OCI-LY7 (cell line): ENCODE measurements at regions not wholly inside any gene's neighbourhood (a gene's known extent, or its start where the extent isn't known, plus 50 kb on each side); places are given as distances from the start of the nearest gene placed in this dataset.

Experiments
- BruUV-seq: library from RNA; stranded (reverse); fragments of 400-500 nt; replicated peaks from 2 replicates; lab custom pipeline; 2021; lab: Mats Ljungman, UMichigan
- CTCF ChIA-PET: fragments of 300-600 bp; sonication (Branson Sonifier 250); formaldehyde crosslinking; loops from one replicate; lab custom pipeline; 2022; ENCODE audit warnings: antibody characterized with exemption; ENCODE audit not compliant: unreplicated experiment; lab: Charles Lee
- POLR2A ChIA-PET: fragments of 300-600 bp; sonication (Branson Sonifier 250); formaldehyde crosslinking; loops from one replicate; lab custom pipeline; 2022; ENCODE audit warnings: antibody characterized with exemption; lab: Charles Lee
- DNase-seq: peaks from one replicate; pipeline ENCODE4 v3.0.0-alpha.2; 2015; ENCODE audit warnings: low spot score
- H2AFZ ChIP-seq: fragments of 200-600 bp; sonication (generic), shearing (Covaris generic); 2 replicates; pipeline ENCODE4 v1.6.1; 2014; ENCODE audit warnings: mild to moderate bottlenecking, antibody characterized with exemption, low read length, moderate library complexity
- H3K27ac ChIP-seq: fragments of 200-600 bp; sonication (generic); 2 replicates; pipeline ENCODE4 v1.5.1; 2014; ENCODE audit warnings: mixed run types, low read depth, mild to moderate bottlenecking, moderate library complexity, low read length, inconsistent platforms; ENCODE audit not compliant: poor library complexity, severe bottlenecking
- H3K36me3 ChIP-seq: fragments of 200-600 bp; sonication (generic); 2 replicates; pipeline ENCODE4 v1.6.1; 2014; ENCODE audit warnings: mild to moderate bottlenecking, antibody characterized with exemption, low read length, moderate library complexity, mixed read lengths; ENCODE audit not compliant: insufficient read depth
- H3K4me1 ChIP-seq: fragments of 200-600 bp; sonication (generic); 2 replicates; pipeline ENCODE4 v1.5.1; 2014; ENCODE audit warnings: mild to moderate bottlenecking, low read length; ENCODE audit not compliant: insufficient read depth, poor library complexity, severe bottlenecking
- H3K4me2 ChIP-seq: fragments of 200-600 bp; sonication (generic); 2 replicates; pipeline ENCODE4 v1.6.1; 2014; ENCODE audit warnings: mild to moderate bottlenecking, low read length
- H3K4me3 ChIP-seq: fragments of 200-600 bp; sonication (generic); 2 replicates; pipeline ENCODE4 v1.5.1; 2014; ENCODE audit warnings: mild to moderate bottlenecking, low read depth, low read length; ENCODE audit not compliant: poor library complexity, severe bottlenecking
- H3K79me2 ChIP-seq: fragments of 200-600 bp; sonication (generic); 2 replicates; pipeline ENCODE4 v1.6.1; 2016; ENCODE audit warnings: low read depth, mild to moderate bottlenecking, low read length, moderate library complexity, mixed read lengths; ENCODE audit not compliant: insufficient read depth
- H3K9me2 ChIP-seq: fragments of 200-600 bp; sonication (generic); 2 replicates; pipeline ENCODE4 v1.6.1; 2016; ENCODE audit warnings: mild to moderate bottlenecking, low read length, mixed read lengths; ENCODE audit not compliant: insufficient read depth
- H3K9me3 ChIP-seq: fragments of 200-600 bp; sonication (generic); 2 replicates; pipeline ENCODE4 v1.6.1; 2014; ENCODE audit warnings: mild to moderate bottlenecking, mixed run types, low read length, mixed read lengths
- H4K20me1 ChIP-seq: fragments of 200-600 bp; sonication (generic); 2 replicates; pipeline ENCODE4 v1.6.1; 2014; ENCODE audit warnings: mild to moderate bottlenecking, antibody characterized with exemption, low read length, moderate library complexity, mixed read lengths; ENCODE audit not compliant: insufficient read depth
- CTCF ChIP-seq: fragments of 200-600 bp; sonication (generic); conservative IDR thresholded peaks from 2 replicates; pipeline ENCODE4 v1.5.1; 2014; ENCODE audit warnings: mild to moderate bottlenecking, antibody characterized with exemption, low read length, moderate library complexity, mixed read lengths
- EZH2phosphoT487 ChIP-seq: fragments of 200-600 bp; sonication (generic); IDR thresholded peaks from 2 replicates; pipeline ENCODE4 v1.6.1; 2018; ENCODE audit warnings: low read depth, borderline replicate concordance, mild to moderate bottlenecking, mixed run types, antibody characterized with exemption, low read length, moderate library complexity, mixed read lengths
- intact Hi-C: fragments of 100-400 bp; cut with micrococcal nuclease; formaldehyde crosslinking; loops from one replicate; pipeline ENCODE4 v1.10.0; 2022; ENCODE audit not compliant: unreplicated experiment

- H3K27ac ChIP-seq = no peak overlapping the region
- no peaks in the 10 kb centered on the region for H3K9me3 ChIP-seq
- H3K4me1 ChIP-seq = no peaks in the 10 kb centered on the region
- H4K20me1 ChIP-seq = no peaks in the 10 kb centered on the region
- H3K4me2 ChIP-seq = no peak overlapping the region
- intact Hi-C loops = no loop called here
- H3K4me3 ChIP-seq = no peak overlapping the region
- H3K36me3 ChIP-seq = no peaks in the 10 kb centered on the region
- TF ChIP-seq CTCF = no peak
- no peak for TF ChIP-seq EZH2phosphoT487
- no TSS peak for BruUV-seq
- H3K9me2 ChIP-seq = no peaks in the 10 kb centered on the region
- H3K79me2 ChIP-seq = no peaks in the 10 kb centered on the region
- H2AFZ ChIP-seq = no peak overlapping the region
- ChIA-PET POLR2A (no interaction called here), CTCF (no interaction called here)
- DNase-seq = no peak
These were observed 559.7 kb upstream of the POU3F2 start for GRCh38 chr6:98274691-98275090.

- Histone ChIP-seq H3K79me2 (no peaks in the 10 kb centered on the region), H4K20me1 (no peaks in the 10 kb centered on the region), H2AFZ (no peak overlapping the region), H3K4me1 (no peaks in the 10 kb centered on the region), H3K4me3 (no peak overlapping the region), H3K9me3 (no peaks in the 10 kb centered on the region), H3K36me3 (no peaks in the 10 kb centered on the region), H3K9me2 (no peaks in the 10 kb centered on the region), H3K27ac (no peak overlapping the region), H3K4me2 (no peak overlapping the region)
- no peak for DNase-seq
- ChIA-PET POLR2A (interaction anchor here (0.6 to 1.5 kb wide), 3 partner anchors 14 to 117 kb away, joined by 3 to 4 read pairs (median 3); no protein-coding TSS in a partner anchor), CTCF (no interaction called here)
- intact Hi-C loops = no loop called here
- TF ChIP-seq EZH2phosphoT487 (no peak), CTCF (no peak)
- BruUV-seq = no TSS peak
These were observed 553.9 kb upstream of the POU3F2 start for GRCh38 chr6:98280492-98280891.

GRCh38 chr6:98286620-98287019, 547.8 kb upstream of the POU3F2 start:
- no peaks in the 10 kb centered on the region for H3K36me3 ChIP-seq
- no peaks in the 10 kb centered on the region for H4K20me1 ChIP-seq
- intact Hi-C loops = no loop called here
- no peak for TF ChIP-seq CTCF
- no peak for TF ChIP-seq EZH2phosphoT487
- no peak overlapping the region for H3K4me3 ChIP-seq
- H3K9me3 ChIP-seq = no peaks in the 10 kb centered on the region
- no peaks in the 10 kb centered on the region for H3K9me2 ChIP-seq
- BruUV-seq = no TSS peak
- CTCF ChIA-PET = no interaction called here
- DNase-seq = no peak
- POLR2A ChIA-PET = no interaction called here
- no peak overlapping the region for H2AFZ ChIP-seq
- no peaks in the 10 kb centered on the region for H3K4me1 ChIP-seq
- H3K79me2 ChIP-seq = no peaks in the 10 kb centered on the region
- H3K27ac ChIP-seq = no peak overlapping the region
- no peak overlapping the region for H3K4me2 ChIP-seq
